Right lobe of liver (tissue), 4 donors: ENCODE measurements at regions not wholly inside any gene's neighbourhood (a gene's known extent, or its start where the extent isn't known, plus 50 kb on each side); places are given as distances from the start of the nearest gene placed in this dataset.

Source experiments
- POLR2A ChIP-seq: fragments of 450-650 bp; IDR thresholded peaks from one replicate; pipeline ENCODE4 v1.6.1; 2017; ENCODE audit warnings: antibody characterized with exemption, mild to moderate bottlenecking
- TF ChIP-seq, protein P1 (sequence below), 4 donors: fragments of 200-600 bp in 3 of 4; fragments of 450-650 bp in 1 of 4; IDR thresholded peaks; one replicate each; pipeline versions ENCODE4 v1.5.1 to v1.8.0; 2016 to 2022; ENCODE audit warnings: antibody characterized with exemption in 4 of 4, mild to moderate bottlenecking in 2 of 4
- donor health status: DM: no; HTN: no; CAD: no.
- donor health status: DM: no; HTN: no; CAD: no.
- donor health status: DM: no; HTN: yes; CAD: no.

DNA sequence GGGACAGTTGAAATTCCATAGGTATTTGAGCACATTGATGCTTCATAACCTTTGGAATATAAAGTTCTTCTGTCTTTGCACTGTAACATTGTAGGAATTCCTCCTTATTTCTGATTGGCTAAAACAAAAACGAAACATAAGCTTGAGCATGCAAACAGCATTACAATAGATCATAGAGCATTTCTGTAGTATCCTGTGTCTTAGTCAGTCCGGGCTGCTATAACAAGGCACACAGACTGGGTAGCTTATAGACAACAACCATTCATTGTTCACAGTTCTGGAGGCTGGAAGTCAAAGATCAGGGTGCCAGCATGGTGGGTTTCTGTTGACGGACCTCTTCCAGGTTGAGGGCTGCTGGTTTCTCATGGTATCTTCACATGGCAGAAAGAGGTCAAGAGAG, 188.7 kb upstream of the SOX21 start:
- TF ChIP-seq, protein P1, sequence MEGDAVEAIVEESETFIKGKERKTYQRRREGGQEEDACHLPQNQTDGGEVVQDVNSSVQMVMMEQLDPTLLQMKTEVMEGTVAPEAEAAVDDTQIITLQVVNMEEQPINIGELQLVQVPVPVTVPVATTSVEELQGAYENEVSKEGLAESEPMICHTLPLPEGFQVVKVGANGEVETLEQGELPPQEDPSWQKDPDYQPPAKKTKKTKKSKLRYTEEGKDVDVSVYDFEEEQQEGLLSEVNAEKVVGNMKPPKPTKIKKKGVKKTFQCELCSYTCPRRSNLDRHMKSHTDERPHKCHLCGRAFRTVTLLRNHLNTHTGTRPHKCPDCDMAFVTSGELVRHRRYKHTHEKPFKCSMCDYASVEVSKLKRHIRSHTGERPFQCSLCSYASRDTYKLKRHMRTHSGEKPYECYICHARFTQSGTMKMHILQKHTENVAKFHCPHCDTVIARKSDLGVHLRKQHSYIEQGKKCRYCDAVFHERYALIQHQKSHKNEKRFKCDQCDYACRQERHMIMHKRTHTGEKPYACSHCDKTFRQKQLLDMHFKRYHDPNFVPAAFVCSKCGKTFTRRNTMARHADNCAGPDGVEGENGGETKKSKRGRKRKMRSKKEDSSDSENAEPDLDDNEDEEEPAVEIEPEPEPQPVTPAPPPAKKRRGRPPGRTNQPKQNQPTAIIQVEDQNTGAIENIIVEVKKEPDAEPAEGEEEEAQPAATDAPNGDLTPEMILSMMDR (IDR thresholded peaks at IDR 0.05), result no peak
- TF ChIP-seq POLR2A, result no peak
